GM12865 (cell line): ENCODE measurements at regions not wholly inside any gene's neighbourhood (a gene's known extent, or its start where the extent isn't known, plus 50 kb on each side); places are given as distances from the start of the nearest gene placed in this dataset.

Source experiments
- DNase-seq: peaks from one replicate; pipeline ENCODE4 v3.0.0; 2010; ENCODE audit warnings: low read depth
- H3K4me3 ChIP-seq: 2 replicates; pipeline ENCODE4 v1.5.1; 2011; ENCODE audit warnings: mild to moderate bottlenecking, low read depth, low read length, control low read depth
- CTCF ChIP-seq: IDR thresholded peaks from 2 replicates; pipeline ENCODE4 v1.5.1; 2011; ENCODE audit warnings: low read length, control low read depth, low read depth, inconsistent platforms; ENCODE audit not compliant: insufficient read depth; ENCODE audit errors: missing control alignments

- H3K4me3 ChIP-seq: no peak overlapping the region
- no peak for DNase-seq
- TF ChIP-seq CTCF: no peak
These were observed 676.9 kb downstream of the GATA3 start for GRCh38 chr10:8731121-8732095.

GRCh38 chr10:8738987-8739386 is 684.5 kb downstream of the GATA3 start:
- DNase-seq: no peak
- no peak overlapping the region for H3K4me3 ChIP-seq
- no peak for TF ChIP-seq CTCF

- TF ChIP-seq CTCF: no peak
These were observed 697.8 kb downstream of the GATA3 start for GRCh38 chr10:8752146-8752843.

GRCh38 chr10:8758029-8758428 is 703.5 kb downstream of the GATA3 start:
- H3K4me3 ChIP-seq: no peak overlapping the region
- TF ChIP-seq CTCF: no peak
- no peak for DNase-seq

More at GRCh38 chr10:8752146-8752843, 697.8 kb downstream of the GATA3 start:
- DNase-seq: no peak
- H3K4me3 ChIP-seq: no peak overlapping the region

- DNase-seq: no peak
- H3K4me3 ChIP-seq: no peak overlapping the region
- no peak for TF ChIP-seq CTCF
These were observed 712.4 kb downstream of the GATA3 start for GRCh38 chr10:8766899-8767298.

GRCh38 chr10:8767591-8767990 is 713.1 kb downstream of the GATA3 start:
- no peak overlapping the region for H3K4me3 ChIP-seq
- peak; percentile 7 for DNase-seq
- no peak for TF ChIP-seq CTCF
